B cell (primary cell): ENCODE measurements at regions not wholly inside any gene's neighbourhood (a gene's known extent, or its start where the extent isn't known, plus 50 kb on each side); places are given as distances from the start of the nearest gene placed in this dataset.

Experiments
- EZH2 ChIP-seq: IDR thresholded peaks from 2 replicates; pipeline ENCODE4 v1.6.1; 2012; ENCODE audit warnings: borderline replicate concordance, low read depth, mild to moderate bottlenecking, moderate library complexity, low read length; ENCODE audit not compliant: insufficient read depth, poor library complexity, severe bottlenecking
- TF ChIP-seq, protein P1 (sequence below): fragments of 200-600 bp; IDR thresholded peaks from one replicate; pipeline ENCODE4 v1.8.0; 2022; ENCODE audit warnings: antibody characterized with exemption, mild to moderate bottlenecking

DNA sequence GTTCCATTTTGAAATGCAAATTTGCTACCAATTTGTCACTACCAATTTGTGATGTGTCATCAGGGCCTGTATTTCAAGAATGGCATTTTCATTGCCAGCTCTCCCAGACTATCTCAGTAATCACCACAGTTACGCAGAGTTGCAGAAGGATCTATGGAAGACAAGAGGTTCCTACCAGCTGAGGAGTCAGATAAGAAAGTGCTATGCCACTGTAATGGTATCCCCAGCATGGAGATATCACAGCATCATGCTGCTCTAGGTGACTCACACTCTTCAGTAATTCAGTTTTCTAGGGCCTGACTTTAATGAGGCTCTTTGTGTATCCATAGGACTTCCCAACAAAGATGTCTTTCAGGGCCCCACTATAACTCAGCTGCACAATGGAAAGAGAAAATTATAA lies 490.3 kb downstream of the ARHGEF28 start:
- TF ChIP-seq, protein P1, sequence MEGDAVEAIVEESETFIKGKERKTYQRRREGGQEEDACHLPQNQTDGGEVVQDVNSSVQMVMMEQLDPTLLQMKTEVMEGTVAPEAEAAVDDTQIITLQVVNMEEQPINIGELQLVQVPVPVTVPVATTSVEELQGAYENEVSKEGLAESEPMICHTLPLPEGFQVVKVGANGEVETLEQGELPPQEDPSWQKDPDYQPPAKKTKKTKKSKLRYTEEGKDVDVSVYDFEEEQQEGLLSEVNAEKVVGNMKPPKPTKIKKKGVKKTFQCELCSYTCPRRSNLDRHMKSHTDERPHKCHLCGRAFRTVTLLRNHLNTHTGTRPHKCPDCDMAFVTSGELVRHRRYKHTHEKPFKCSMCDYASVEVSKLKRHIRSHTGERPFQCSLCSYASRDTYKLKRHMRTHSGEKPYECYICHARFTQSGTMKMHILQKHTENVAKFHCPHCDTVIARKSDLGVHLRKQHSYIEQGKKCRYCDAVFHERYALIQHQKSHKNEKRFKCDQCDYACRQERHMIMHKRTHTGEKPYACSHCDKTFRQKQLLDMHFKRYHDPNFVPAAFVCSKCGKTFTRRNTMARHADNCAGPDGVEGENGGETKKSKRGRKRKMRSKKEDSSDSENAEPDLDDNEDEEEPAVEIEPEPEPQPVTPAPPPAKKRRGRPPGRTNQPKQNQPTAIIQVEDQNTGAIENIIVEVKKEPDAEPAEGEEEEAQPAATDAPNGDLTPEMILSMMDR = no peak
- TF ChIP-seq EZH2 = no peak
